ENCODE measurements at regions not wholly inside any gene's neighbourhood (a gene's known extent, or its start where the extent isn't known, plus 50 kb on each side); places are given as distances from the start of the nearest gene placed in this dataset.
"Not testable (repeated sequence)": the region's sequence is repeated elsewhere in the genome, so short reads cannot be mapped to it uniquely, and the experiment has no call there.

DNA sequence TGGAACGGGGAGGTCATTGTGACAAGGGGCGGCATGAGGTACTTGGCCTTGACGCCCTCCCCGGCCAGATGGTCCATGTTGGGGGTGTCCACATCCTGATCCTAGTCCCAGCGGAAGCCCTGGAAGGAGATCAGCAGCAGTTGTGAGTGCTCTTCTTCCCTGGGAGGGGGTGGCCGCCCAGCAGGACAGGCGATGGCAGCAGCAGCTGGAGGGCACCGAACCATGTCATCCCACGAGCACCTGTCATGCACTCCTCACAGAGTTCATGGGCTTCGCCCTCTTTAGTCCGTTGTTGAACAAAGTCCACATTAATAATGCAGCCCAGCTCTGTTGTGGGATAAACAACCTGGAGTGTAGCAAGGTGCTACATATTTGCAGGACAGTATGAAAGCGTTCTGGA lies 130.7 kb downstream of the UNC93B1 start:
- not testable (repeated sequence) for DNase-seq (ENCODE audit: low spot score)

DNA sequence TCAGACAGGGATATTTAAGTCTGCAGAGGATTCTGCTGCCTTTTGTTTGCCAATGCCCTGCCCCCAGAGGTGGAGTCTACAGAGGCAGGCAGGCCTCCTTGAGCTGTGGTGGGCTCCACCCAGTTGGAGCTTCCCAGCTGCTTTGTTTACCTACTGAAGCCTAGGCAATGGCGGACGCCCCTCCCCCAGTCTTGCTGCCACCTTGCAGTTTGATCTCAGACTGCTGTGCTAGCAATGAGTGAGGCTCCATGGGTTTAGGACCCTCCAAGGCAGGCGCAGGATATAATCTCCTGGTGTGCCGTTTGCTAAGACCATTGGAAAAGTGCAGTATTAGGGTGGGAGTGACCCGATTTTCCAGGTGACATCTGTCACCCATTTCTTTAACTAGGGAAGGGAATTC lies 132.7 kb downstream of the UNC93B1 start:
- not testable (repeated sequence) for DNase-seq (ENCODE audit: low spot score)

DNA sequence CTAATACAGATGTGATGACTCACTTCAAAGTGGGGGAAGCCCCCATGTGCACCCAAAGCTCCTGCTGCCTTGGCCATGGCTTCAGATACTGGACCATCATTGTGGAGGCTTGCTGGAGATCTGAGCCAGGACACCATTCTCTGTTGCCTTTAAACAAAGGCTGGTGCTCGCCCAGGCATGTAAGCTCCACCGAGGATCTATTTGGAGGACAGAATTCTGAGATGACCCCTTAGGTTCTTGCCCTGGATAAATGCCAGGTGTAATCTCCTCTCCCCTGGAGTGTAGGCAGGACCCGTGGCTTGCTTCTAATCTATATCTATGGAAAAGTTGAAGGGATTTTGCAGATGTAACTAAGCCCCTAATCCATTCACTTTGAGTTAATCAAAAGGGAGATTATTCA lies 141.0 kb downstream of the UNC93B1 start:
- DNase-seq (ENCODE audit: low spot score), result not testable (repeated sequence)

DNA sequence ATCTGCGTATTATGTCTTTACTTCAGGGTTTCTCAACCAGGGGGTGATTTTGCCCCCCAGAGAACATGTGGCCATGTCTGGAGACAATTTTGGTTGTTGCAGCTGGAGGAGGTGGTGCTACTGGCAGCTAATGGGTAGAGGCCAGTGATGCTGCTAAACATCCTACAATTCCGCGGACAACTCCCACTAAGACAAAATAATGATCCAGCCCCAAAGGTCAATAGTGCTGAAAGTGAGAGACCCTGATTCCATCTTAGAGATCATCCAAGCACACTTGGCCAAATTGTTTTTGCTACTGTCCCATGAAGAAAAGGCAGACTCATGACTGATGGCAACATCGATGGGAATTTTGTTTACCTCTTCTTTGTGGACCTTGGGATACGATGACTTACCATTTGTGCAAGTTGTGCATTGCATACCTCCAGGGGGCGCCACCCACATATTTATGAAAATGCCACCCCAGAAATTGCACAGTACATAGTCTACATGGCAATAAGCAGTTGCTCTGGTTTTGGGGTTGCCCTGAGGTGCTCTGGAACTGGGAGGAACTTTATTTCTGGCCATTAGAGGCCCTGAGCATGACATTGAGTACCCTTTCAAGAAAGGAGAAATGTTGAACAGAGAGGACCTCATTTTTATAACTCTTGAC lies 144.3 kb downstream of the UNC93B1 start:
- peak; percentile 0 for DNase-seq (ENCODE audit: low spot score)

DNA sequence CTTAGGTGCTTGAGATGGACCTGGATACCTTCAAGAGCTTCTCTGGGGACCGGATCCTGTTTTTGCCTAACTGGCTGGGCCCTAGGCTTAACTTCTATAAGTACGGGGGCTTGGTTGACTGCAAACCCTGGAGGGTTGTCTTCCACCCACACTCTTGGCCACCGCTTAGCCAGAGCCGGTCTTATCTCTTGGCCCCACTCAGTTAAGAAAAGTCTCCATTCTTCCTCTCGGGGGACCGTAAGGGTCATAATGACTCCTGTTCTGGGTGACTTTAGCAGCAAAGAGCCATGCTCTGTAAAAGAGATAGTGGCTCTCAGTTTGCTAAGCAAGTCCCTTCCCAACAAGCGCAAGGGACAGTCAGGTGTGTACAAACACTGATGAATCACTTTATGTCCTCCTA lies 153.2 kb downstream of the UNC93B1 start:
- not testable (repeated sequence) for DNase-seq (ENCODE audit: low spot score)

DNA sequence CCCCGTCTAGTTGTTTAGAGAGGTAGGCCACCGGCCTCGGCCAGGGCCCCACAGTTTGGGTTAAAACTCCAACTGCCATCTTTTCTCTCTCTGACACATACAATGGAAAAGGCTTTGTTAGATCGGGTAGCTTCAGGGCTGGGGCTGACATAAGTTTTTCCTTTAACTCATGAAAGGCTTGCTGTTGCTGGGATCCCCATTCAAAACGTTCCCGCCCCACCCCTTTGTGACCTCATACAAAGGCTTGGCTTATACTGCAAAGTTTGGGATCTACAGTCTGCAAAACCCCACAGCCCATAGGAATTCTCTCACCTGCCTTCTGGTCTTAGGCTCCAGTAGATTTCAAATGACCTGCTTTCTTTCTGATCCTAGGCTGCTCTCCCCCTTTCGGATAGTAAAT lies 154.1 kb downstream of the UNC93B1 start:
- not testable (repeated sequence) for DNase-seq (ENCODE audit: low spot score)

DNA sequence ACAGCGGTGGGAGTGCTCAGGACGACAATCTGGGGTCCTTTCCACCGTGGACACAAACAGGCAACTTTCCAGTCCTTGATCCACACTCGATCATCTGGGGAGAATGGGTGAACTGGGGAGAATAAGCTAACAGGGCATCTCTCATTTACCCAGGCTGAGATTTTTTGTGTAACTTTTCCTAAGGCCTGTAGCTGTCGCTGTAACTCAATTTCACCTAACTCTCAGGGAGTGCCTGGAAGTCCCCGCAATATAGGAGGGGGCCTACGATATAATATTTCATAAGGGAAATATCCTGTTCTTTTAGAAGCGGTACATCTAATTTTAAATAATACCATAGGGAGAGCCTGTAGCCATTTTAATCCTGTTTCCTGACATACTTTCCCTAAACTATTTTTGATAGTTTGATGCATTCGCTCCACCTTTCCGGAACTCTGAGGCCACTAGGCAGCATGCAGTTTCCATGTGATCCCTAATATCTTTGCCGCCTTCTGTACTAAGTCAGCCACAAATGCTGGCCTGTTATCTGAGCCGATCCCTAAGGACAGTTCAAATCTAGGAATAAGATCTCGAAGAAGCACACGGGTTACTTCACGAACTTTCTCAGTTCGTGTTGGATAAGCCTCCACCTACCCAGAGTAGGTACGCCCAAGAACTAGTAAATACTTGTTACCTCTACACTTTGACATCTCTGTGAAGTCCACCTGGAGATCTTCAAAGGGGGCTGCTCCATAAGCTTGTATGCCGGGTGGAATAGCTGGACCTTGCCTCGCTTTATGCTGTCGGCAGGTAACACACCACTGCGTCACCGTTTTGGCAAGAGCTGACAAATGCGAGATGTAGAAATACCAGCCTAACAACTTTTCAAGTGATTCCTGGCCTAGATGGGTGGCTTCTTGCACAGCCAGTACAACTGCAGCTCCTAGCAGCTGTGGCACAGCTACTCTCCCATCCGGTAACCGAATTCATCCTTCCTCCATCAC lies 155.7 kb downstream of the UNC93B1 start:
- not testable (repeated sequence) for DNase-seq (ENCODE audit: low spot score)

DNA sequence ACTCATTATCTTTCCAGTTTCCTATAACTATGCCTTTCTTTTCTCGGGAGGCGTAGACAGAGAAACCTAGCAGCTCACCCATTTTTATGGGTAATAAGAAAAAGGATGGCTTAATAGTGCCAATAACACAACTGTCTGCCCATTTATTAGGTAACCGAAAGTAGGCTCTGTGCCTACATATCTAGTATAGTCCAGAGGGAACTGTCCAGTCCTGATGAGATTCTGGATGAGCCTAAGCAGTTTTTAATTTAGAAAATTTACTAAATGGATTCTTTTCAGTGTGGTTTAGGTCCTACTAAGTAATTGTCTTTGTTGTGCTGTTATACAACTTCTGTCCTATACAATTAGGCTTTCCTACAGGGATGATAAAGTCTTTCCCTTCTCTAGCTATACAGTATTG lies 157.6 kb downstream of the UNC93B1 start:
- DNase-seq (ENCODE audit: low spot score), result not testable (repeated sequence)

DNA sequence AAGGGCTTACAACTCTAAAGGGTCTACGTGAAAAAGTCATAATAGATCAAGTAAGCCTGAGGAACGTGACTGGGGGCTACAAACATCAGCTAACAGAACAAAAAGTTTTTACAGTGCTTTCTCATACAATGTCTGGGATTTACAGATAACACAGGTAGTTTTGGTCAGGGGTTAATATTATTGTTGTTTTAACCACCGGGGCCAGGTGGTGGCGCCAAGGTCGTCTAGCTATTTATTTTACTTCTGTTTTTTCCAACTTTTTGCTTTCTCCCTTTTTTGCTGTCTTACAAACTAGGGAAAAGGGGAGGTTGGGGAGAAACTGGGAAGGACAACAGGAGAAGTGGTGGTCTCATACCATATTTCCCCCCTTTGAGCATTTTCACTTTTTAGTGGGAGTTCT lies 158.6 kb downstream of the UNC93B1 start:
- not testable (repeated sequence) for DNase-seq (ENCODE audit: low spot score)

DNA sequence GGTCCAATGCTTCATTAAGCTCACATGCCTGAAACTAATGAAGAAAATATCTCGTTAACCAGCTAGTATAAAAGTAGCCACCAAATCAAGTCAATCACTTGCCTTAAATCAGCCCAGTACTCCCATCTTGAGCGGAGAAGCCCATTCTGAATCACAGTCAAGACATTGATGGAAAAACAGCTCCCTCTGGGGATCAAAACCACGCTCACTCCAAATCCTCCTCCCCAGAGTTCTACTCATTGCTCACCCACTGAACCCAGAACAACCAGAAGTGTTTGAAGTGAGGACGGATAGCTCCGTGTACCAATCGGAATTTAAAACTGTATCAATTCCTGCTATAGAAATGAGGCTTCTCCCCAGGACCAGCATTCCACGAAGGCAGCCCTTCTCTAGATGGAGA lies 163.3 kb downstream of the UNC93B1 start:
- not testable (repeated sequence) for DNase-seq (ENCODE audit: low spot score)

DNA sequence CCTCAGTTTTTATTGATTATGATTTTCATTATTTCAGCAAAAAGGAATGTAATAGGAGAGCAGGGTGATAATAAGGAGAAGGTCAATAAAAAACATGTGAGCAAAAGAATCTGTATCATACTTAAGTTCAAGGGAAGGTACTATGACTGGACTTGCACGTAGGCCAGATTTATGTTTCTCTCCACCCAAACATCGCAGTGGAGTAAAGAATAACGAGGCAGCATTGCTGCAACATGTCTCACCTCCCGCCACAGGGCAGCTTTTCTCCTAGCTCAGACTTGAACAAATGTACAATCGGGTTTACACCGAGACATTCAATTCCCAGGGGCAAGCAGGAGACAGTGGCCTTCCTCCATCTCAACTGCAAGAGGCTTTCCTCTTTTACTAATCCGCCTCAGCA lies 155.7 kb upstream of the ALDH3B2 start:
- DNase-seq (ENCODE audit: low spot score), result not testable (repeated sequence)

DNA sequence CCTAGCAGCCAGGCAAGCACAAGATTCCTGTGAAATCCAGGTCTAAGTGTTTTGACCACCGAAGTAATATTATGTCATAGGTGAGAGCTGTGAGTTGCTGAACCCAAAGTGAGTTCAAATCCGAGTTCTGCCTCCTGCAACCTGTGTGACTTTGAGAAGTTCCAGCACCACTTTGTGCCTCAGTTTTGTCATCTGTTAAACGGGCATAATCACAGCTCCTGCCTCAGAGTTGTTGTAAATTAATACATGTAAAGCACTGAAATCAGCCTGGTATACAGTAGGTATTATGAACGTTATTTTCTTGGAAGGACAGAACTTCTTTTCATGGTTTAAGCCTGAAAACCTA lies 152.5 kb upstream of the ALDH3B2 start:
- not testable (repeated sequence) for DNase-seq (ENCODE audit: low spot score)

DNA sequence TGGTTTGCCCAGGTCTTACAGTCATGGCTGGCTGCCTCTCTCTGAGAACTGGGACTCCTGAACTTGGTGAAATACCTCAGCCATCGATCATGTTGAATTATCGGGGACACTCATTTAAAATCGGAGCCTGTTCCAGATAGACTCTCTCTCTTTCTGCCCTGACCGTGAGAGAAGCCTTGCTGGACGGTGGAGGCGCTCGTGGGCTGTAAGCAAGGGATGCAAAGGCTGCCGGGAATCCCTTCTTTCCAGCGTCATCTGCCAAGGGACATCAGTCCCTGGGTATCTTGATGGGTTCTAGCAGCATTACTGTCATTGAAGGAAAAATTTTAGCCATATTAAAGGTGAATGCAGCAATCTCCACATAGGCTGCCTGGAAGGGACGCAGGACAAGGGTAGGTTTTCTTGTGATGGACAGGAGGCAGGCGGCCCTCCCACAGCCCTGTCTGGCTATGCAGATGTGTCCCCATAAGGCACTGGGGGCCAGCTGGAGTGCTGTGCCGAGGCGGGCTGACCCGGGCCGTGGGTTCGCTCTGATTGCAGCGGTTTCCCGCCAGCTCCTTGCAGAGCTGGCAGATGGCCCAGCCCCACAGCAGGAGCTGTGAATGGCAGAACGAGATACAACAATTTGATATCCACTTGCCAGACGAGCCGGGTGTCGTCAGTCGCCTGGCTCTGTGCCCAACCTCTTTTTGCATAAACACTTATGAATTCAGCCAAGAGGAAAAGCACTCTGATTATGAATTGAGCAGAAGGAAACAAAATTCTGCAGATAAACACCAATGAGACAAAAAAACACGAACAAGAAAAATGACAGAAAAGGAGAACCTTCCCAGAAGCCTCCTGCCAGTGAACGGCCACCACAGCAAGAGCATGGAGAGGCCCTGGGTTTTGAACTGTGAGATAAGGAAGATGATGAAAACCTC lies 151.9 kb upstream of the ALDH3B2 start:
- not testable (repeated sequence) for DNase-seq (ENCODE audit: low spot score)

DNA sequence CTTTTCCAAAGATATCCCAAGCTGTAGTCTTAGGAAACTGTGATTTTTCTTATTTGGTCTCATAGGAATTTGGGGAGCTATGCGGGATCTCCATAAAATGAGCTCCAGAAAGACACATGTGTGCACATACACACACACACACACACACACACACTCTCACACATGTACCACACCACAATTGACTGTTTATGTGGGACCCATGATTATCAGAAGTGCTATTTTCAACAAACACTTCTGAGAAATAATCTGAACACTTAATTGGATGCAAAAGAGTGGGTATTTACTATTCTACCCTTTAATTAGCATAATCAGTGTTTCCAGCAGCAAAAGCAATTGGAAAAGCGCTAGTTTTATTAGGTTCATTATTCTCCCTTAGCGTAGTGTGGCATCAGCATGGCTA lies 150.4 kb upstream of the ALDH3B2 start:
- DNase-seq (ENCODE audit: low spot score), result not testable (repeated sequence)

DNA sequence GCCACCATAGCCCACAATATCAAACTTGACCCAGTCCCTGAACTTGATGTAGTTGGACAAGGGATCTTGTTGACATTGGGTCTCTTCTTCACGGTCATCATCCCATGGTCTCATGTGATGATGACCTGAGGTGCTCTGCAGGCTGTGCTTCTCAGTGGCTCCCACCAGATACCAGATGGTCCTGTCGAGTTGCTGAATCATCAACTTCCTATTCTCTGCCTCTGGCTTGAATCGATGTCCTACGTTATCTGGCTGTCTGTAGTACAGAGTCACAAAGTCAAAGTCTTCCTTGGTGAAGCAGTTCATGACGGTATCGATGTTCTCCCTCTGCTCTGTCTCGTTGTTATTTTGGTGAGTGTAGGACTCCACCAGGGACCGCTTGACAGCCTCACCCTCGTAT lies 145.7 kb upstream of the ALDH3B2 start:
- no peak for DNase-seq (ENCODE audit: low spot score)

DNA sequence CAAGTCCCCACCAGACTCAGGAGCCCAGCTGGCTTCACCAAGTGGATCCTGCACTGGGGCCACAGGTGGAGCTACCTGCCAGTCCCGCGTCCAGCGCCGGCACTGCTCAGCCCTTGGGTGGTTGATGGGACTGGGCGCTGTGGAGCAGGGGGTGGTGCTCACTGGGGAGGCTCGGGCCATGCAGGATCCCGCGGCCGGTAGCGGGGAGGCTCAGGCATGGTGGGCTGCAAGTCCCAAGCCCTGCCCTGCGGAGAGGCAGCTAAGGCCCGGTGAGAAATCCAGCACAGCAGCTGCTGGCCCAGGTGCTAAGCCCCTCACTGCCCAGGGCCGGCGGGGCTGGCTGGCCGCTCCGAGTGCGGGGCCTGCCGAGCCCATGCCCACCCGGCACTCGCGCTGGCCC lies 143.1 kb upstream of the ALDH3B2 start:
- not testable (repeated sequence) for DNase-seq (ENCODE audit: low spot score)

DNA sequence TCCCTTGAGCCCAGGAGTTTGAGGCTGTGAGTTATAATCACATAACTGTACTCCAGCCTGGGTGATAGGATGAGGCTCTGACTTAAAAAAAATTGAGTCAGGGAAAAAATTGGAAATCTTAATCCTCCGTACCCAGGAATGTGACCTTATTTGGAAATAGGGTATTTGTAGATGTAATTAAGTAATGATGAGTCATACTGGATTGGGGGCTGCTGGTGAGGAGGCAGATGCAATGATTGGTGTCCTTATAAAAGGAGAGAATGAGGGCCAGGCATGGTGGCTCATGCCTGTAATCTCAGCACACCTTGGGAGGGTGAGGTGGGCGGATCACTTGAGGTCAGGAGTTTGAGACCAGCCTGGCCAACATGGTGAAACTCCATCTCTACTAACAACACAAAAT lies 134.9 kb upstream of the ALDH3B2 start:
- DNase-seq (ENCODE audit: low spot score), result peak; percentile 20

DNA sequence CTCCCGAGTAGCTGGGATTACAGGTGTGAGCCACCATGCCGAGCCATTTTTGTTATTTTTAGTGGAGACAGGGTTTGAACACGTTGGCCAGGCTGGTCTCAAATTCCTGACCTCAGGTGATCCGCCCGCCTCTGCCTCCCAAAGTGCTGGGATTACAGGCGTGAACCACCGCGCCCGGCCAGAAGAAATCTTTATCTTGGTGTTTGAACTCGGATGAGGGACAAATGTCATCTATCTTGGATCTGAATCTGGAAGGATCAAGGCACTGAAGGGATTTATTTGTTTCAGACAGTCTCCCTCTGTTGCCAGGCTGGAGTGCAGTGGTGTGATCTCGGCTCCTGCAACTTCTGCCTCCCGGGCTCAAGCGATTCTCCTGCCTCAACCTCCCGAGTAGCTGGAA lies 133.5 kb upstream of the ALDH3B2 start:
- DNase-seq (ENCODE audit: low spot score), result not testable (repeated sequence)

DNA sequence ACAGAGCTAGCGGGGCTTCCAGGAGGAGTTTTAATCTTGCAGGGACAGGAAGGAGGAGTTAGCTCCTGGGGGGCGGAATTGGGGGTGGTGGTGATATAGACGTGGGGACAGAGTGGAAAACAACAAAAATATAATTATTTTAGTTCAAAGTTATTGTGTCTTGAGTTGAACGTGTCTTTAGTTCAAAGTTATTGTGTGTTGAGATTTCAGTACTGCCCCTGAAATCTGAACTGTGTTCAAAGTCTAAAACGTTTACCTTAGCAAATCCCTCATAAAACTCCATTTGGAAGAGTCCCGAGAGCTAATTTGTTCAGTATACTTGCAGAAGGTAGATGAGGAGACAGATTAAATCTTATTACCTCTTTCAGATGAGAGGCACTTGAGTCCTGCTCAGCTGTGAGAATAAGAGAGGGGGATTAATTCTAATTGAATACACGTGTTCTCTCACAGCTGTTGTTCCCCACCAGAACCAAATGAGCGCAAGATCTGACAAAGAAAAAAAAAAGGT lies 132.4 kb upstream of the ALDH3B2 start:
- not testable (repeated sequence) for DNase-seq (ENCODE audit: low spot score)

DNA sequence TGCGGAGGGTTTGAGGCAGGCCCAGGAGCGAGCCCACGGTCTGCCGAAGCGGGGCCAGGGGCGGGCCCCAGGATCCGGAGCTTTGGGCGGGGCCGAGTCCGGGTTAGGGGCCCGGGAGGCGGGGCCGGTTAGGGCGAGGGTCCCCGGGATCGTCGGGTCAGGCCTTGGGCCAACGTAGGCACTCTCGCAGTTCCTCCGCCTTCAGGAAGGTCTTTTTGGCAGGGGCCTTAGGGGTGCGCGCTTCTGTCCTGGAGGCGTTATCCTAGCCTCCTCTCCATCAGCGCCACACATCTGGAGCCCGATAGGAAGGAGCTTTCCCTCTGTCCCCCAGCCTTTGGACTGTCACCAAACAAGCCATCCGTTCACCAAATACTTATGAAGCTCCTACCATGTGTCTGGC lies 131.8 kb upstream of the ALDH3B2 start:
- DNase-seq (ENCODE audit: low spot score), result not testable (repeated sequence)

DNA sequence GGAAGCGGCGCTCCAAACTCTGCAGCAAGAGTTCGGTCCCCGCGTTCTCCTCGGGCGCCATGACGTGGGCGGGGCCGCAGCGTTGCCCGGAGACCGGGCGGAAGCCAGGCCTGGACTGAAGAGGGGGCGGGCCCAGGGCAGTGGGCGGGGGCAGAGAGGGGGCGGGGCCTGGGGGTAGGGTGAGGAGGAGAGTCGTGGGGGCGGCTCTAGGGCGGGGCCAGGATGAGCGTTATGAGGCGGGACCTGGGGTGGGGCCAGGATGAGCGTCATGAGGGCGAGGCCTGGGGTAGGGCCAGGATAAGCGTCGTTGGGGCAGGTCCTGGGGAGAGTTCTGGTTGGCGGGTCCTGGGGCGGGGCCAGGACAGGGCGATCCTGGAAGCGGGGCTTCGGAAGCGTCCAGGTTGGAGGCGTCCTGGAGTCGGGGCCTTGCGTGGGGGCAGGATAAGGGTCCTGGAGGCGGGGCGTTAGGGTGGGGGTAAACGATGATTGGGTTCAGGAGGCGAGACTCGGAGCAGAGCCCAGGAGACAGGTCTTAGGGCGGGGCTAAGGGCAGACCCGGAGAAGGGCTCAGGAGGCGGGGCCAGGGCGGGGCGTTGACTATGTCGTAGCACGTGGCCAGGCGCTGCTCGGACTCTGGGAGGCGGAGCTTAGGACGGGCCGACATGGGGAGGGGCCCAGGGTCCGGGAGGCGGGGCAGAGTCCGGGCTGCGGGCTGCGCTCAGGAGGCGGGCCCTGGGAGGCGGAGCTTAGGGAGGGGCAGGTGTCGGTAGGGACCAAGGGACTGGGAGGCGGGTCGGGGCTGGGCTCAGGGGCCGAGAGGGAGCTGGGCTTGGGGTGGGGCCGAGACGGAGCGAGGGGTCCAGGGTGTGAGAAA lies 131.1 kb upstream of the ALDH3B2 start:
- peak; percentile 90 for DNase-seq (ENCODE audit: low spot score)

All from RKO (cell line).